Activated CD8-positive, alpha-beta T cell treated with anti-CD3 and anti-CD28 coated beads, Interleukin-2, amount 10 ng/mL, durations not matched to agents 7 days and 5 days (primary cell): ENCODE measurements at regions not wholly inside any gene's neighbourhood (a gene's known extent, or its start where the extent isn't known, plus 50 kb on each side); places are given as distances from the start of the nearest gene placed in this dataset.
"Not testable (repeated sequence)": the region's sequence is repeated elsewhere in the genome, so short reads cannot be mapped to it uniquely, and the experiment has no call there.

Experiments used
- ATAC-seq: fragments of 150-1000 bp; cut with Tn5 transposase; one replicate; pipeline ENCODE4 v1.10.0; 2021; ENCODE audit warnings: moderate library complexity
- CTCF ChIA-PET: fragments of 350-600 bp; sonication (Branson Sonifier 250); formaldehyde crosslinking; loops from one replicate; lab custom pipeline; 2021; ENCODE audit warnings: antibody characterized with exemption; lab: Charles Lee
- POLR2A ChIA-PET: fragments of 350-600 bp; sonication (Branson Sonifier 250); formaldehyde crosslinking; loops from one replicate; lab custom pipeline; 2021; ENCODE audit warnings: antibody characterized with exemption; lab: Charles Lee
- DNase-seq: peaks from one replicate; pipeline ENCODE4 v3.0.0-alpha.2; 2020
- H3K27ac Mint-ChIP-seq: one replicate; pipeline ENCODE4 v1.8.0; 2021; ENCODE audit warnings: mild to moderate bottlenecking, mixed read lengths
- H3K27me3 Mint-ChIP-seq: one replicate; pipeline ENCODE4 v1.8.0; 2021; ENCODE audit warnings: low read depth, mixed read lengths
- H3K36me3 Mint-ChIP-seq: one replicate; pipeline ENCODE4 v1.8.0; 2021; ENCODE audit warnings: low read depth, mixed read lengths
- H3K4me1 Mint-ChIP-seq: one replicate; pipeline ENCODE4 v1.8.0; 2021; ENCODE audit warnings: low read depth, mixed read lengths
- H3K4me3 Mint-ChIP-seq: one replicate; pipeline ENCODE4 v1.8.0; 2021; ENCODE audit warnings: mild to moderate bottlenecking, mixed read lengths
- H3K9me3 Mint-ChIP-seq: one replicate; pipeline ENCODE4 v1.8.0; 2022; ENCODE audit warnings: mixed read lengths; ENCODE audit not compliant: insufficient read depth

DNA sequence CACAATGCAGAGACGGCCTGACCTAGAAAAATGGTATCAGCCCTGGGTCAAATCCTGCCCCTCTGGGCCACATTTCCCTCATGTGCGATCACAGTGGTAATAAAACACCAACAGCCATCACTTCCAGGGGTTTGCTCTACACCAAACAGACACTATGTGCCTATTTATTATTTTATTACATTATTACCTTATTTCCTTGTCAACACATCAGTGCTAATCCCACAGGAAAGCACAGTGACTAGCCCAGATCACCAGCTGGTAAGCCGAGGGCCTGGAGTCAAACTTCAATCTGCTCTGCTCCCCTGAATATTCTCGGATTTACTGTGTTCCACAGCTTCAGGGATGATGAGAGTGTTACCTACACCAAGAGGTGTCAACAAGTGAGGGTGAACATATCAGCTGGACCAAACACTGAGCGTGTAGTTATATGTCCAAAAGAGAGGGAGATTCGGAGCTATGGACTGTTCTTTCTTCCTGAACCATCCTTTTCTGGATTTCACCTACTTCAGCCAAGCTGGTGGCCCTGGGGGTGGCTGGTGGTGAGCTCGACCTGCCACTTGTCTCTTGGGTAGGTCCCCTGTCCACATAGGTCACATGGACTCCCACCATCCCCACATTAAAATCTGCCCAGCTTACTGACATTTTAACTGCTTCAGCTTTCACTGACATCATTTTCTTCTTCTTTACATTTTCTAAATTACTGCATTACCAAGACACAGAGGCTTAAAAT, 198.9 kb downstream of the ANKRD30B start:
- CTCF ChIA-PET, ATAC-seq, H3K27ac Mint-ChIP-seq, H3K4me3 Mint-ChIP-seq, DNase-seq, H3K27me3 Mint-ChIP-seq, H3K4me1 Mint-ChIP-seq, H3K9me3 Mint-ChIP-seq, H3K36me3 Mint-ChIP-seq, POLR2A ChIA-PET: not testable (repeated sequence)

DNA sequence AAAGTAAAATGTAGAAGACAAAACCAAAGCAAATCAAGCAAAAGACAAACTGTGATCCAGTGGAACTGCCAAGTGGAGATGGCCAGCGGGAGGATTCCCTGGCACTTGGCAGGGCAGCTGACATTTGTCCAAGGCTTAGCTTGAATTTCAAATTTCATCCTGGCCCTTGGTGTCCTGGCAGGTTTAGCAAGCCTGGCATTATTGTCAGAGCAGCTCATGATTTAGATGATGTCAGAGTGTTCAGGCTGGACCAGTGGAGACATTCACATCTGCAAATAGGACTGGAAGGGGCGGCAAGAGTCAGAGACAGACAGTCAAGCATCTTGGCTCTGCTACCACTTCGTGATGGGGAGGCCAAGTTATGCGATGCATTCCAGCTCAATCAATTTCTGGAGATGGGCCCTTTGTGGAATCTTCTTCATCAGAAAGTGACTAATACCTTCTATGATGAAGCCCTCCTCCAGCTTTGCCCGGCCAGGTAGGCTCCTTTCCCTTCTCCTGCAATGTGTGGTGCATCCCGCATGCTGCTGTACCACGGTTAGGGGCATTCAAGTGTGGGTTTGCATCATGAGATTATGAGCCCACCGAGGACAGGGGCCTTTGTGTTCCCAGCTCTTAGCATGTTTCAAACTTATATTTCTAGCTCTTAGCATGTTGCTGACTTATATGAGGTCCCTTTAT, 199.7 kb downstream of the ANKRD30B start:
- no peaks in the 10 kb centered on the region for H3K4me1 Mint-ChIP-seq
- ATAC-seq (no peak), DNase-seq (no peak)
- no peak overlapping the region for H3K27ac Mint-ChIP-seq
- no peak overlapping the region for H3K4me3 Mint-ChIP-seq
- ChIA-PET POLR2A (no interaction called here), CTCF (no interaction called here)
- H3K27me3 Mint-ChIP-seq, result no peaks in the 10 kb centered on the region
- H3K36me3 Mint-ChIP-seq, result no peaks in the 10 kb centered on the region
- H3K9me3 Mint-ChIP-seq, result no peaks in the 10 kb centered on the region

GRCh38 chr18:14948163-14948540, 200.2 kb downstream of the ANKRD30B start:
- ChIA-PET CTCF (no interaction called here), POLR2A (no interaction called here)
- Mint-ChIP-seq H3K27me3 (no peaks in the 10 kb centered on the region), H3K36me3 (no peaks in the 10 kb centered on the region), H3K9me3 (no peaks in the 10 kb centered on the region), H3K4me1 (no peaks in the 10 kb centered on the region), H3K27ac (no peak overlapping the region), H3K4me3 (no peak overlapping the region)
- no peak for DNase-seq
- no peak for ATAC-seq

DNA sequence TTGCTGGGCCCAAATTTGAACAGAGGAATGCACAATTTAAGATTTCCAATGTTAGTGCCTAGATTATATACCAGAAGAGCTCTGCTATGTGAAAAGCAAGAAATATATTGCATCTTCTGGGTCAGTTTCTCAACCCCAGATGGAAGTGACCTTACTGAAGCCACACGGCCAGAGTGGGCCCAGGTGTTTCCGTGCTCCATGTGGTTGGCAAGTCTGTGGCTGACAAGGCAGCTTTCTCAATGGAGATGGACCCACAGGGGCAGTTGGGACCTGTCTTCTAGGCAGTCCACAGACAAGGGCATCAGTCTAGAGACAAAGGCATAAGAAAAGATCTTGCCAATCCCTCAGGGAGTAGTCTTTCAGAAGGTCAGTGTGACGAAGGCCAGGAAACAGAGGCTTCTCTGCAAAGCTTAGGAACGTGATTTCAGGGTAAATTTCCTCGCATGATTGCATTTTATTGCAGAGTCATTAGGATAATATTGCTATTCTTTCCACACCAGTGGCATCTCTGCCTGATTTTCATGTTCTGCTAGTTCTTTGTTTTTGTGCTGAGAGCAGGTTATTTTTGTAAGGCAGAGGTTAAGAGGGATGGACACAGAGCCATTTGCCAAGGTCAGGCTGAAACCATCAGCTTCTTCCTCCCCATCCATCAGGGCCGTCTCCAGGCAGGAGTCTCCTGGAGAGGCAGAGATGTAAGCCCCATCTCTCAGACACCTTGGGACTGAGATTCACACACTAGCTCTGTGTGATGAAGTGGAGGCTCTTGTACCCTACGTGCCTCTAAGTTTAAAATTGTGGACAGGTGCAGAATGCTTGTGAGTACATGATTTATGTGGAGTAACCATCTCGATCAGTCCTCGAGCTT, 202.1 kb downstream of the ANKRD30B start:
- ATAC-seq (no peak), DNase-seq (no peak)
- Mint-ChIP-seq H3K9me3 (no peaks in the 10 kb centered on the region), H3K27ac (no peak overlapping the region), H3K27me3 (no peaks in the 10 kb centered on the region), H3K4me1 (no peaks in the 10 kb centered on the region), H3K4me3 (no peak overlapping the region), H3K36me3 (no peaks in the 10 kb centered on the region)
- POLR2A ChIA-PET, result no interaction called here
- CTCF ChIA-PET, result no interaction called here

- ATAC-seq, CTCF ChIA-PET, H3K9me3 Mint-ChIP-seq, DNase-seq, H3K27me3 Mint-ChIP-seq, POLR2A ChIA-PET, H3K4me1 Mint-ChIP-seq, H3K4me3 Mint-ChIP-seq, H3K36me3 Mint-ChIP-seq, H3K27ac Mint-ChIP-seq: not testable (repeated sequence)
Measured at GRCh38 chr18:14952444-14953077, 204.6 kb downstream of the ANKRD30B start.

- peaks cover 4% of the 10 kb centered on the region for H3K9me3 Mint-ChIP-seq
- H3K36me3 Mint-ChIP-seq, result no peaks in the 10 kb centered on the region
- no peaks in the 10 kb centered on the region for H3K4me1 Mint-ChIP-seq
- CTCF ChIA-PET, result no interaction called here
- no peak for ATAC-seq
- POLR2A ChIA-PET, result no interaction called here
- no peaks in the 10 kb centered on the region for H3K27me3 Mint-ChIP-seq
- no peak overlapping the region for H3K27ac Mint-ChIP-seq
- no peak overlapping the region for H3K4me3 Mint-ChIP-seq
- no peak for DNase-seq
Measured at GRCh38 chr18:14958701-14959100, 210.7 kb downstream of the ANKRD30B start.

DNA sequence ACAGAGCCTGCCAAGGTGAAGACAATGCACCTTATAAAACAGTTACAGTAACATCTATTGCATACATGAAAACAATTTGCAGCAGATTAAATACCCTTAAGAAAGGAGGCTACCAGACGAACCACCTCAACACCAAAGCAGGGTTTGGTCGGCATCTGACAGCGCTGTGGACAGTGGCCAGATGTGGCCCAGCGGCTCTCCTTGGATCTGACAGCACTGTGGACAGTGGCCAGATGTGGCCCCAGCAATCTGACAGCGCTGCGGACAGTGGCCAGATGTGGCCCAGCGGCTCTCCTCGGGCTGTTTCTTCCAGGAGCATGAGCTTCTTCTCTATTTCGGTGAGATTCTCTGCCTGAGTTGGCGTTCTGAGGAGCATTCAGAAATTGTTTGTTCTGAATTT, 211.6 kb downstream of the ANKRD30B start:
- ATAC-seq (no peak), DNase-seq (no peak)
- Mint-ChIP-seq H3K9me3 (peaks cover 4% of the 10 kb centered on the region), H3K27ac (no peak overlapping the region), H3K36me3 (no peaks in the 10 kb centered on the region), H3K27me3 (no peaks in the 10 kb centered on the region), H3K4me1 (no peaks in the 10 kb centered on the region), H3K4me3 (no peak overlapping the region)
- CTCF ChIA-PET, result no interaction called here
- POLR2A ChIA-PET, result no interaction called here

- CTCF ChIA-PET, result no interaction called here
- Mint-ChIP-seq H3K36me3 (no peaks in the 10 kb centered on the region), H3K9me3 (no peaks in the 10 kb centered on the region), H3K27ac (no peak overlapping the region), H3K27me3 (no peaks in the 10 kb centered on the region), H3K4me1 (no peaks in the 10 kb centered on the region), H3K4me3 (no peak overlapping the region)
- no peak for DNase-seq
- no peak for ATAC-seq
- POLR2A ChIA-PET, result no interaction called here
Measured at GRCh38 chr18:14961991-14962390, 214.0 kb downstream of the ANKRD30B start.

DNA sequence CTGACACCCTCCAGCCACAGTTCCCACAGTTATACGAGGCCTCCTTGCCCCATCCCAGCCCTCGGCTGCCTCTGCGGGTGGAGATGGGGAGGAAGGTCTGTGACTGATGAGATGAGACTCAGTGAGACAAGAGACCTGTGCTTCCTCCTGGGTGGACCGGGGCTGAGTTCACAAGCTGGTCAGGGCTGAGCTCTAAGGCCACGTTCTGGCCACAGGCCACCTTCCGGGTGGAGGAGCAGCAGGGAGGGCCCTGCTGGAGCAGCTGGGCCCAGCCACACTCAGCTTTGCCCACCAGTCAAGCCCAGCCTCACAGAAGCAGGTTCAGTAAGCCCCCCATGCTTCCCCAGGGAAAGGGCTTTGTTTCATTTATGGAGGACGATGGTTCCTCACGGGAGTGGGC, 214.7 kb downstream of the ANKRD30B start:
- Mint-ChIP-seq H3K36me3 (no peaks in the 10 kb centered on the region), H3K27me3 (no peaks in the 10 kb centered on the region), H3K9me3 (no peaks in the 10 kb centered on the region), H3K27ac (no peak overlapping the region), H3K4me3 (no peak overlapping the region), H3K4me1 (no peaks in the 10 kb centered on the region)
- ATAC-seq (no peak), DNase-seq (no peak)
- ChIA-PET POLR2A (no interaction called here), CTCF (no interaction called here)

DNA sequence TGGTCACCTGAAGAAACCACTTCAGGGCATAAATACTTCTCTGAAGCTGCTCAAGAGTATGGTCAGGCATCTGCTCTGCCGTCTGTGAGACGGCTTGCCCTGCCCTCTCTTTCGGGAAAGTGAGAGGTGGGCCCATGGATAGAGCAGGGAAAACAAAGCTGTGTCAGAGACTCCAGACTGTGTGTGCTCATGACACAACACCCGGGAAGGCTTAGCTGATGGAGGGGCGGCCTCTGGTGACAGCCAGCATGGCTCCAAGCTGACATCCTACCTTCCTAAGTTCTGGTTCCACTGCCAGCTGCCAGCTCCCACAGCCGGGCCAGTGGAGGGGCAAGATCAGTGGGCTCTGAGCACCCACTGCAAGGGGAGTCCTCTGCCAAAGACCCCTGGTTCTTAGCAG, 215.3 kb downstream of the ANKRD30B start:
- no peaks in the 10 kb centered on the region for H3K36me3 Mint-ChIP-seq
- no peaks in the 10 kb centered on the region for H3K9me3 Mint-ChIP-seq
- DNase-seq, result no peak
- H3K4me1 Mint-ChIP-seq, result no peaks in the 10 kb centered on the region
- CTCF ChIA-PET, result no interaction called here
- no peak overlapping the region for H3K4me3 Mint-ChIP-seq
- H3K27ac Mint-ChIP-seq, result no peak overlapping the region
- ATAC-seq, result no peak
- no peaks in the 10 kb centered on the region for H3K27me3 Mint-ChIP-seq
- POLR2A ChIA-PET, result no interaction called here

DNA sequence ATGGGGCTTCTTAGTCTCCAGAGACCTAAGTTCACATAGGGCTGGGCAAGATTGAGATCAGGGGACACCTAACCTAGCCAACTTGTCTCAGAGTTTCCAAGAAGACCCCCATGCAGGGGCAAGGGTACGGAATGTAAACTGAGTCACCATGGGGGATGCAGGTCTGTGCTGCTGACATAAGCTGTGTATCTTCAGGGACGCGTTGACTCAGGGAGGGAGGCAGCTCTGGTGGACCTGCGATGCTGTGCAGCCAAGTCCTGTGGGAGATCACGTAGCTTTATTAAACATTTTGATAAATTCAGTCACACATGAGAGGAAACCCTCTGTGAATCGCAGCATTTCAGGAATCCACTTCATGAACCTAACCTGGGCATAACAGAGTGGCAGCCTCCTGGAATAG, 216.0 kb downstream of the ANKRD30B start:
- CTCF ChIA-PET, result no interaction called here

GRCh38 chr18:14964406-14964805, 216.4 kb downstream of the ANKRD30B start:
- H3K9me3 Mint-ChIP-seq, result no peaks in the 10 kb centered on the region
- ATAC-seq (no peak), DNase-seq (no peak)
- no peaks in the 10 kb centered on the region for H3K27me3 Mint-ChIP-seq
- H3K36me3 Mint-ChIP-seq, result no peaks in the 10 kb centered on the region
- CTCF ChIA-PET, result no interaction called here
- H3K4me1 Mint-ChIP-seq, result no peaks in the 10 kb centered on the region
- H3K27ac Mint-ChIP-seq, result no peak overlapping the region
- no peak overlapping the region for H3K4me3 Mint-ChIP-seq
- POLR2A ChIA-PET, result no interaction called here

More for the DNA sequence above, 216.0 kb downstream of the ANKRD30B start:
- ATAC-seq (no peak), DNase-seq (no peak)
- no peaks in the 10 kb centered on the region for H3K4me1 Mint-ChIP-seq
- H3K36me3 Mint-ChIP-seq, result no peaks in the 10 kb centered on the region
- H3K27ac Mint-ChIP-seq, result no peak overlapping the region
- POLR2A ChIA-PET, result no interaction called here
- no peaks in the 10 kb centered on the region for H3K27me3 Mint-ChIP-seq
- H3K4me3 Mint-ChIP-seq, result no peak overlapping the region
- no peaks in the 10 kb centered on the region for H3K9me3 Mint-ChIP-seq
